ENCODE measurements at regions not wholly inside any gene's neighbourhood (a gene's known extent, or its start where the extent isn't known, plus 50 kb on each side); places are given as distances from the start of the nearest gene placed in this dataset.
A peak's percentile ranks its signal among the peaks of the same experiment; 100 is the strongest.
"Not testable (repeated sequence)": the region's sequence is repeated elsewhere in the genome, so short reads cannot be mapped to it uniquely, and the experiment has no call there.

- no peak for DNase-seq (ENCODE audit: low read depth)
These were observed 54.0 kb upstream of the ANKRD28 start for GRCh38 chr3:15851735-15852134.

- DNase-seq (ENCODE audit: low read depth): peak; percentile 50
These were observed 61.0 kb upstream of the ANKRD28 start for GRCh38 chr3:15858547-15859506.

GRCh38 chr3:15859507-15860013 lies 61.8 kb upstream of the ANKRD28 start:
- peak; percentile 65 for DNase-seq (ENCODE audit: low read depth)

GRCh38 chr3:15860014-15860934 lies 62.5 kb upstream of the ANKRD28 start:
- DNase-seq (ENCODE audit: low read depth): no peak

- no peak for DNase-seq (ENCODE audit: low read depth)
These were observed 63.4 kb upstream of the ANKRD28 start for GRCh38 chr3:15861163-15861562.

- no peak for DNase-seq (ENCODE audit: low read depth)
These were observed 75.0 kb upstream of the ANKRD28 start for GRCh38 chr3:15872807-15873206.

GRCh38 chr3:15873415-15873814 lies 75.6 kb upstream of the ANKRD28 start:
- no peak for DNase-seq (ENCODE audit: low read depth)

GRCh38 chr3:15875016-15875689 lies 77.4 kb upstream of the ANKRD28 start:
- no peak for DNase-seq (ENCODE audit: low read depth)

- no peak for DNase-seq (ENCODE audit: low read depth)
These were observed 78.9 kb upstream of the ANKRD28 start for GRCh38 chr3:15876669-15877068.

- no peak for DNase-seq (ENCODE audit: low read depth)
These were observed 80.0 kb upstream of the ANKRD28 start for GRCh38 chr3:15877813-15878212.

- DNase-seq (ENCODE audit: low read depth): not testable (repeated sequence)
These were observed 82.0 kb upstream of the ANKRD28 start for GRCh38 chr3:15879787-15880186.

GRCh38 chr3:15882577-15882976 lies 84.8 kb upstream of the ANKRD28 start:
- DNase-seq (ENCODE audit: low read depth): no peak

- DNase-seq (ENCODE audit: low read depth): no peak
These were observed 86.4 kb upstream of the ANKRD28 start for GRCh38 chr3:15884132-15884531.

- DNase-seq (ENCODE audit: low read depth): no peak
These were observed 88.7 kb upstream of the ANKRD28 start for GRCh38 chr3:15886521-15886920.

- DNase-seq (ENCODE audit: low read depth): no peak
These were observed 89.5 kb upstream of the ANKRD28 start for GRCh38 chr3:15887261-15887660.

- no peak for DNase-seq (ENCODE audit: low read depth)
These were observed 92.2 kb upstream of the ANKRD28 start for GRCh38 chr3:15889936-15890335.

GRCh38 chr3:15892311-15893227 lies 94.8 kb upstream of the ANKRD28 start:
- DNase-seq (ENCODE audit: low read depth): no peak

GRCh38 chr3:15894382-15894781 lies 96.6 kb upstream of the ANKRD28 start:
- no peak for DNase-seq (ENCODE audit: low read depth)

- no peak for DNase-seq (ENCODE audit: low read depth)
These were observed 98.7 kb upstream of the ANKRD28 start for GRCh38 chr3:15896500-15896899.

GRCh38 chr3:15899388-15899787 lies 101.6 kb upstream of the ANKRD28 start:
- DNase-seq (ENCODE audit: low read depth): no peak

GRCh38 chr3:15903164-15903563 lies 105.4 kb upstream of the ANKRD28 start:
- DNase-seq (ENCODE audit: low read depth): no peak
